H1 (cell line): ENCODE measurements at regions not wholly inside any gene's neighbourhood (a gene's known extent, or its start where the extent isn't known, plus 50 kb on each side); places are given as distances from the start of the nearest gene placed in this dataset.

Source experiments
- ATF3 ChIP-seq: IDR thresholded peaks from 2 replicates; pipeline ENCODE4 v1.6.1; 2011; ENCODE audit warnings: low read depth, mild to moderate bottlenecking, low read length; ENCODE audit not compliant: insufficient read depth
- TAF7 ChIP-seq: optimal IDR thresholded peaks from 2 replicates; pipeline ENCODE3; 2011; ENCODE audit warnings: low read depth, mild to moderate bottlenecking, inconsistent platforms, low read length, moderate library complexity, borderline replicate concordance

GRCh38 chr4:55725057-55725456 is 89.0 kb upstream of the NMU start (continued):
- TF ChIP-seq TAF7 (no peak), ATF3 (no peak)
